NT2/D1 (cell line): ENCODE measurements at regions not wholly inside any gene's neighbourhood (a gene's known extent, or its start where the extent isn't known, plus 50 kb on each side); places are given as distances from the start of the nearest gene placed in this dataset.

Experiments
- SUZ12 ChIP-seq: IDR thresholded peaks from 2 replicates; pipeline ENCODE4 v1.6.1; 2011; ENCODE audit not compliant: insufficient read length, insufficient read depth; ENCODE audit errors: extremely low read depth
- YY1 ChIP-seq: IDR thresholded peaks from 2 replicates; pipeline ENCODE4 v1.6.1; 2011; ENCODE audit not compliant: insufficient read length, insufficient read depth
- ZNF274 ChIP-seq: IDR thresholded peaks from 2 replicates; pipeline ENCODE4 v1.6.1; 2011; ENCODE audit warnings: mild to moderate bottlenecking, low read depth, low read length

DNA sequence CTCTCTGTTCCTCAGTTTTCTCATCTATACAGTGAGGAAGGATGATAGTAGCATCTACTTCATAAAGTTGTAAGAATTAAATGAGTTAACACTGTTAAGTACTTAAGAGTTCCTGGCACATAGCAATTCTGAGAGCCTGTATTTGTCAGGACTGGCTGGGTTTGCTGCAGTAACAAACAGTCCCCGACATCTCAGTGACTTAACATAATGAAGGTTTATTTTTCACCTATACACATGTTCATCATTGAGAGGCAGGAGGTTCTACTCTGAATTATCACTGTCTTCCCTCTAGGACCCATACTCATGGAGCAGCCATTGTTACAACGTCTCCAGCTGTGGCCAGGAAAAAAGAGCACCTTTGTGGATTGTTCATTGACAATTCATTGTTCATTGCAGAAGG is 190.6 kb upstream of the PROK2 start:
- no peak for TF ChIP-seq ZNF274
- no peak for TF ChIP-seq SUZ12
- TF ChIP-seq YY1, result no peak
